Fibroblast of the aortic adventitia (primary cell): ENCODE measurements at regions not wholly inside any gene's neighbourhood (a gene's known extent, or its start where the extent isn't known, plus 50 kb on each side); places are given as distances from the start of the nearest gene placed in this dataset.
"Not testable (repeated sequence)": the region's sequence is repeated elsewhere in the genome, so short reads cannot be mapped to it uniquely, and the experiment has no call there.

Experiments used
- DNase-seq: peaks from one replicate; pipeline ENCODE4 v3.0.0-alpha.2; 2010; ENCODE audit warnings: low read depth
- H3K4me3 ChIP-seq: 2 replicates; pipeline ENCODE4 v1.5.1; 2011; ENCODE audit warnings: low read depth, mild to moderate bottlenecking, control low read depth, low read length, moderate library complexity
- TF ChIP-seq, protein P1 (sequence below): IDR thresholded peaks from 2 replicates; pipeline ENCODE4 v1.5.1; 2011; ENCODE audit warnings: mild to moderate bottlenecking, low read length, control low read depth, inconsistent platforms; ENCODE audit not compliant: insufficient read depth

DNA sequence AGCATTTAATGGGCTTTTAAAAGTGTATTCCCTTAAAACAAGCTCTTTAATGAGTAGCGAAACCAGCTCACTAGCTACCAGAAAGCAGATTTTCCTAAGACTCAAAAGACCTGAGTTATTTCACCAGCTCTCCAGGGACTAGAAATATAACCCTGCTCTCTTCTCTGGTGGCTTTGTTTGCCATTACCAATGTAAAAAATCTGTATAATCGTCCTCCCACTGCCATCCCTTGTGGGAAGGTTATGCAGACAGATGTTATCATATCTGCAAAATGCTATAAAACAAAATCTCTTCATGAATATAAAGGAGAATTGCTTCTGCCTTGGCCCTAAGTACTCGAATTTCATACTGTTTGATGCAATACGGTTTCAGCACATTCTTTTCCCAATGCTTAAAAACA is 335.2 kb downstream of the NUP35 start:
- H3K4me3 ChIP-seq = no peak overlapping the region
- TF ChIP-seq, protein P1, sequence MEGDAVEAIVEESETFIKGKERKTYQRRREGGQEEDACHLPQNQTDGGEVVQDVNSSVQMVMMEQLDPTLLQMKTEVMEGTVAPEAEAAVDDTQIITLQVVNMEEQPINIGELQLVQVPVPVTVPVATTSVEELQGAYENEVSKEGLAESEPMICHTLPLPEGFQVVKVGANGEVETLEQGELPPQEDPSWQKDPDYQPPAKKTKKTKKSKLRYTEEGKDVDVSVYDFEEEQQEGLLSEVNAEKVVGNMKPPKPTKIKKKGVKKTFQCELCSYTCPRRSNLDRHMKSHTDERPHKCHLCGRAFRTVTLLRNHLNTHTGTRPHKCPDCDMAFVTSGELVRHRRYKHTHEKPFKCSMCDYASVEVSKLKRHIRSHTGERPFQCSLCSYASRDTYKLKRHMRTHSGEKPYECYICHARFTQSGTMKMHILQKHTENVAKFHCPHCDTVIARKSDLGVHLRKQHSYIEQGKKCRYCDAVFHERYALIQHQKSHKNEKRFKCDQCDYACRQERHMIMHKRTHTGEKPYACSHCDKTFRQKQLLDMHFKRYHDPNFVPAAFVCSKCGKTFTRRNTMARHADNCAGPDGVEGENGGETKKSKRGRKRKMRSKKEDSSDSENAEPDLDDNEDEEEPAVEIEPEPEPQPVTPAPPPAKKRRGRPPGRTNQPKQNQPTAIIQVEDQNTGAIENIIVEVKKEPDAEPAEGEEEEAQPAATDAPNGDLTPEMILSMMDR = no peak
- no peak for DNase-seq

DNA sequence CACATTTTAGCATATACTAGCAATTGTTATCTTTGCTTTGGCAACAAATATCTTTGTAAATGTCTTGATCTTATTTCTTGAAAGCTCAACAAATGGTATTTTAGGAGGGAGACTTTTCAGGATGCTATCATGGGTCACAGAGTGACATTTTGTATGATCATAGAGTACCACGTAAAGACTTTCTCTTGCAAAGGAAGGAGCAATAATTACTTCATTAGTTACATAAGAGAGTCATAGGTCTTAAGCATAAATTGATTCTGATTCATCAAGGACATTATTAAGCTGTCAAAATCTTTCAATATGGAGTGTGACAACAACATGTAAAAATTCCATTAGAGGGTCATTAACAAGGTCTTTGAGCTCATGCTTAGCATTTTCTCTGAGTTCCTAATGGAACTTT is 339.6 kb downstream of the NUP35 start:
- DNase-seq = no peak
- no peak overlapping the region for H3K4me3 ChIP-seq
- TF ChIP-seq, protein P1 = no peak

DNA sequence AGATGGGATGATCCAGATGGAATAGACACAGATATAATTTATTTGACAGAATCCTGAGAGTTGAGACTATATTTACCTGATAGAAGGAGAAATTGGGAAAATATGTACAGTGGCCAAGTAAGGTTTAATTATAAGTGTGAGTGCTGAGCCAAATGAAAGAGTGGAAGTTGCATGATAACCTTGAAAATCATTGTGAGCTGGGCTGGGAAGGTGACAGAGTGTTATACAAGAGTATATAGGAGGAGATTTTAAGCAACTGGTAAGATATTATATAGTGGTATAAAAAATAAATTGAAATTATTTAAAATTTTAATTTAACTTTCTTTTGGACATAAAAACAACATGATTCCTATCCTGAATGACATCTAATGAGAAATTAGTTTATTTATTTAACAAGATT is 340.8 kb downstream of the NUP35 start:
- DNase-seq = no peak
- no peak overlapping the region for H3K4me3 ChIP-seq
- TF ChIP-seq, protein P1 = no peak

DNA sequence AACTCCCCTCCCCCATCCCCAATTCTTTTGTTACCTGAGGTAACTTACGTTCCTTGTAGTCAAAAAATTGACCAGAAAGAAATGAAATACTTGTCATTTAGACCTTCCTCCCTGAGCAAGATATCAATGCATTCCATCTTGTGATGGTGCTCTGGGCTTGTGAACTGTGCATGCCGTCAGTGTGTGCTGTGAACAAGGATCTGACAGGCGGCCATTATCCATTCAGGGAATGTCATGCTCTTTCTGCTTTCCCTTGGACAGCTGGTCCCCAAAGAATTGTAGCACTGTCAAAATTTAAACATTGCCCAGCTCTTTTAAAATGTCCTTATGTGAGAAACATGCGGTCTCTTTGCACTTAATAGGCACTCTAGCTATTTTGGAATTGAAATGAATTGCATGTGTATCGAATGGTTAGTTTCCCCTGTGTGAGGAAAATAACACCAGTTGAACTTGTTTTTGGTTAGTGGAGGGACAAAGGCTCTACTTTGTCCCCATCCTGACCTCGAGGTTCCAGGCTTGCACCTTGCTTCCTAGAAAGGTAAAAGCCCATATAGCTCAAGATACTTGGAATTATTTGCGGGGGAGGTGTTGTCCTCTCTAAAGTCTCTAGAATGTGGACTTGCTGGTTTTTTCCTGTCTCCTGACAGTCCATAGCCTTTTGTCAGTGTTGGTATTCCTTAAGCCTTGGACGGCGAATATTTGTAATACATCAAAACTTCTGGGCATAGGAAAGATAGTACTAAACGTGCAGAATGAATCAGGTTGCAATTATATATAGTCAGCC is 350.9 kb downstream of the NUP35 start:
- DNase-seq = no peak
- TF ChIP-seq, protein P1 = no peak
- no peak overlapping the region for H3K4me3 ChIP-seq

DNA sequence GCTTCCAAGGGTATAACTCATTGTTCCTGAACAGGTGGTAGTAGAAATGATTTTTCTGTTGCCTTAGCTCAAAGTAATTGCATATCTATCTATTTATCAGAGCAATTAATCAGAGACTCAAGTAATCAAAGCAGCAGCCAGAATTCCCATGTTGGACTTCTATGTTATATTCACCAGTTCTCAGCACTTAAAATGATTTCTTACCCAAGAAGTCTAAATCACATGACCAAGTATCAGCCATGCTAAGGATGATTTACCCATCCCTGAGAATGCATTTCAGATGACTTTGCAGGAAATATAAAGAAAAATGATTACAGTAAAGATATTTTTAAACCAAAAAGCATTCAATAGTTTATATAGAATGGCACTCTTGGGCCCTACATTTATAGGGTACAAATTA is 352.2 kb downstream of the NUP35 start:
- no peak overlapping the region for H3K4me3 ChIP-seq
- TF ChIP-seq, protein P1 = no peak
- DNase-seq = no peak

DNA sequence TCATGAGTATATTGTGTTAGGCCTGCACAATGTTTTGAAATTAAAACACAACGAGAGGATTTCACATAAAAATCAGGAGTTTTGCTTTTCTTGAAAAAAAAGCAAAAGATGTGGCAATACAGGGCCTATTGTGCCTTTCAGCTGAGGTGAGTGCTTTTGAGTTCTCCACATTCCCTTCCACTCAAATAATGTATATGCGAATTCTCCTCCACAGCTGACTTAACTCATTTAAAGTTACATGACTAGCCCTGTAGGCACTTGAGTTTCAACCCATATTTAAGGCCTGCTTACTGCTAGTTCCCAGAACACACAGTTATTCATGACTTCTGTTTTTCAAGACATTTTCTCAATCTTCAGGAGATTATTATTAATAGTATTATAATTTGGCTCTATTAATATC is 353.1 kb downstream of the NUP35 start:
- no peak for DNase-seq
- no peak overlapping the region for H3K4me3 ChIP-seq
- TF ChIP-seq, protein P1 = no peak

DNA sequence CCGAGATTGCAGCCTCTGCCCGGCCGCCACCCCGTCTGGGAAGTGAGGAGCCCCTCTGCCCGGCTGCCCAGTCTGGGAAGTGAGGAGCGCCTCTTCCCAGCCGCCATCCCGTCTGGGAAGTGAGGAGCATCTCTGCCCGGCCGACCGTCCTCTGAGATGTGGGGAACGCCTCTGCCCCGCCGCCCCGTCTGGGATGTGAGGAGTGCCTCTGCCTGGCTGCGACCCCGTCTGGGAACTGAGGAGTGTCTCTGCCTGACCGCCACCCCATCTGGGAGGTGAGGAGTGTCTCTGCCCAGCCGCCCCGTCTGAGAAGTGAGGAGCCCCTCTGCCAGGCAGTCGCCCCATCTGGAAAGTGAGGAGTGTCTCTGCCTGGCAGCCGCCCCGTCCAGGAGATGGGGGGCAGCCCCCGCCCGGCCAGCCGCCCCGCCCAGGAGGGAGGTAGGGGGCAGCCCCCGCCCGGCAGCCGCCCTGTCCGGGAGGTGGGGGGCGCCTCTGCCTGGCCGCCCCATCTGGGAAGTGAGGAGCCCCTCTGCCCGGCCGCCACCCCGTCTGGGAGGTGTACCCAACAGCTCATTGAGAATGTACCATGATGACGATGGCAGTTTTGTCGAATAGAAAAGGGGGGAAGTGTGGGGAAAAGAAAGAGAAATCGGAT is 354.8 kb downstream of the NUP35 start:
- H3K4me3 ChIP-seq, DNase-seq: not testable (repeated sequence)
